ENCODE measurements at regions not wholly inside any gene's neighbourhood (a gene's known extent, or its start where the extent isn't known, plus 50 kb on each side); places are given as distances from the start of the nearest gene placed in this dataset.

DNA sequence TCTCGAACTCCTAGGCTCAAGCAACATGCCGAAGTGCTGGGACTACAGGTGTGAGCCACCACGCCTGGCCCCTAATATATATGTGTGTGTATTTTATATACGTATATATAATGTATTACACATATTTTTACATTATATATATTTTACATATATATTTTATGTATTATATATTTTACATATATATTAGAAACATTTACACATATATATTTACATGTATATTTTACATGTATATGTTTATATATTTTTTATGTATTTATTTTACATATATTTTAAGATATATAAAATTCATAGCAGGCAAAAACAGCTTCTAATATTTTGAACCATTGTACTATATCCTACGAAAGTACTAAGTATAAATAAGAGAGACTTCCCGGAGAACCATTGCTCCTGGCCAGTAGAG lies 455.1 kb downstream of the XYLT1 start:
- TF ChIP-seq, protein P1, sequence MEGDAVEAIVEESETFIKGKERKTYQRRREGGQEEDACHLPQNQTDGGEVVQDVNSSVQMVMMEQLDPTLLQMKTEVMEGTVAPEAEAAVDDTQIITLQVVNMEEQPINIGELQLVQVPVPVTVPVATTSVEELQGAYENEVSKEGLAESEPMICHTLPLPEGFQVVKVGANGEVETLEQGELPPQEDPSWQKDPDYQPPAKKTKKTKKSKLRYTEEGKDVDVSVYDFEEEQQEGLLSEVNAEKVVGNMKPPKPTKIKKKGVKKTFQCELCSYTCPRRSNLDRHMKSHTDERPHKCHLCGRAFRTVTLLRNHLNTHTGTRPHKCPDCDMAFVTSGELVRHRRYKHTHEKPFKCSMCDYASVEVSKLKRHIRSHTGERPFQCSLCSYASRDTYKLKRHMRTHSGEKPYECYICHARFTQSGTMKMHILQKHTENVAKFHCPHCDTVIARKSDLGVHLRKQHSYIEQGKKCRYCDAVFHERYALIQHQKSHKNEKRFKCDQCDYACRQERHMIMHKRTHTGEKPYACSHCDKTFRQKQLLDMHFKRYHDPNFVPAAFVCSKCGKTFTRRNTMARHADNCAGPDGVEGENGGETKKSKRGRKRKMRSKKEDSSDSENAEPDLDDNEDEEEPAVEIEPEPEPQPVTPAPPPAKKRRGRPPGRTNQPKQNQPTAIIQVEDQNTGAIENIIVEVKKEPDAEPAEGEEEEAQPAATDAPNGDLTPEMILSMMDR (IDR thresholded peaks at IDR 0.05), result no peak
- no peak for TF ChIP-seq POLR2A (IDR thresholded peaks at IDR 0.05)
- TF ChIP-seq EP300 (IDR thresholded peaks at IDR 0.05; ENCODE audit: low read depth), result no peak
